ENCODE measurements at regions not wholly inside any gene's neighbourhood (a gene's known extent, or its start where the extent isn't known, plus 50 kb on each side); places are given as distances from the start of the nearest gene placed in this dataset.
"Not testable (repeated sequence)": the region's sequence is repeated elsewhere in the genome, so short reads cannot be mapped to it uniquely, and the experiment has no call there.

- DNase-seq: no peak
These were observed 383.6 kb downstream of the DSEL start for GRCh38 chr18:67132919-67133318.

GRCh38 chr18:67131498-67131897 is 385.0 kb downstream of the DSEL start:
- no peak for DNase-seq

- DNase-seq: not testable (repeated sequence)
These were observed 389.8 kb downstream of the DSEL start for GRCh38 chr18:67126751-67127150.

- DNase-seq: no peak
These were observed 392.6 kb downstream of the DSEL start for GRCh38 chr18:67123901-67124300.

GRCh38 chr18:67117804-67118203 is 398.7 kb downstream of the DSEL start:
- no peak for DNase-seq

- DNase-seq: no peak
These were observed 407.0 kb downstream of the DSEL start for GRCh38 chr18:67109535-67109934.

- DNase-seq: no peak
These were observed 407.6 kb downstream of the DSEL start for GRCh38 chr18:67108894-67109293.

GRCh38 chr18:67104700-67105284 is 411.7 kb downstream of the DSEL start:
- no peak for DNase-seq

- no peak for DNase-seq
These were observed 422.4 kb downstream of the DSEL start for GRCh38 chr18:67094123-67094522.

- no peak for DNase-seq
These were observed 424.4 kb downstream of the DSEL start for GRCh38 chr18:67092141-67092540.

- no peak for DNase-seq
These were observed 434.9 kb downstream of the DSEL start for GRCh38 chr18:67081482-67082211.

- DNase-seq: no peak
These were observed 435.9 kb downstream of the DSEL start for GRCh38 chr18:67080601-67081000.

GRCh38 chr18:67074309-67074708 is 442.2 kb downstream of the DSEL start:
- DNase-seq: no peak

- no peak for DNase-seq
These were observed 443.7 kb downstream of the DSEL start for GRCh38 chr18:67072791-67073190.

- no peak for DNase-seq
These were observed 447.9 kb downstream of the DSEL start for GRCh38 chr18:67068608-67069007.

GRCh38 chr18:67047334-67047733 is 443.4 kb upstream of the CDH19 start:
- no peak for DNase-seq

GRCh38 chr18:67043276-67043675 is 439.4 kb upstream of the CDH19 start:
- DNase-seq: no peak

- no peak for DNase-seq
These were observed 437.4 kb upstream of the CDH19 start for GRCh38 chr18:67041334-67041733.

- DNase-seq: no peak
These were observed 431.1 kb upstream of the CDH19 start for GRCh38 chr18:67035026-67035425.

- DNase-seq: no peak
These were observed 419.2 kb upstream of the CDH19 start for GRCh38 chr18:67023059-67023458.

GRCh38 chr18:67010919-67011318 is 407.0 kb upstream of the CDH19 start:
- DNase-seq: no peak

GRCh38 chr18:67007999-67008398 is 404.1 kb upstream of the CDH19 start:
- DNase-seq: no peak

GRCh38 chr18:67007085-67007484 is 403.2 kb upstream of the CDH19 start:
- no peak for DNase-seq

- DNase-seq: no peak
These were observed 397.2 kb upstream of the CDH19 start for GRCh38 chr18:67001052-67001451.

- DNase-seq: no peak
These were observed 395.1 kb upstream of the CDH19 start for GRCh38 chr18:66999003-66999402.

All from activated CD4-positive, alpha-beta T cell treated with anti-CD3 and anti-CD28 coated beads for 1 hour (primary cell).